ENCODE measurements at regions not wholly inside any gene's neighbourhood (a gene's known extent, or its start where the extent isn't known, plus 50 kb on each side); places are given as distances from the start of the nearest gene placed in this dataset.

DNA sequence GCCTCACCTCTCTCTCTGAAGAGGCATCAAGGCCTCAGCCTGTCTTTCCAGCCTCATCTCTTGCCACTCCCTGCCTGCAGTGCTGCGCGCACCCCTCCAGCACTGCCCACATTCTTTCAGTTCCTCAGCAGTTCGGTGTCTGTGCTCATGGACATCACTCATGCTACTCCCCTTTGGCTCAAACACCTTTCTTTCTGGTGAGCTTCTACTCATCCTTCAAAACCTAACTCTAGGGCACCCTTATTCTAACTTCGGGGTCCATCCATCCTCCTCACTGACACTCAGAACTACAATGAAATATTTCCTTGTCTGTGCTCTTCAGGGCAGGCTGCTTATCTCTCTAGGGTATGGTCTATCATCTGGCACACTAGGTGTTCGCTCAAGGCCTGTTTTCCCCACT is 169.9 kb upstream of the BMPER start:
- no peak overlapping the region for H3K9ac ChIP-seq (ENCODE audit: low read length)
- H3K9me3 ChIP-seq (ENCODE audit: insufficient read depth, low read length) = no peaks in the 10 kb centered on the region
- no peak overlapping the region for H3K4me3 ChIP-seq (ENCODE audit: low read length)
- no peaks in the 10 kb centered on the region for H3K4me1 ChIP-seq (ENCODE audit: low read length)
- H3K27ac ChIP-seq (ENCODE audit: low read length) = no peak overlapping the region
- no peaks in the 10 kb centered on the region for H3K79me2 ChIP-seq (ENCODE audit: low read length)
- H3K27me3 ChIP-seq (ENCODE audit: low read depth, low read length) = no peaks in the 10 kb centered on the region
- TF ChIP-seq, protein P1, sequence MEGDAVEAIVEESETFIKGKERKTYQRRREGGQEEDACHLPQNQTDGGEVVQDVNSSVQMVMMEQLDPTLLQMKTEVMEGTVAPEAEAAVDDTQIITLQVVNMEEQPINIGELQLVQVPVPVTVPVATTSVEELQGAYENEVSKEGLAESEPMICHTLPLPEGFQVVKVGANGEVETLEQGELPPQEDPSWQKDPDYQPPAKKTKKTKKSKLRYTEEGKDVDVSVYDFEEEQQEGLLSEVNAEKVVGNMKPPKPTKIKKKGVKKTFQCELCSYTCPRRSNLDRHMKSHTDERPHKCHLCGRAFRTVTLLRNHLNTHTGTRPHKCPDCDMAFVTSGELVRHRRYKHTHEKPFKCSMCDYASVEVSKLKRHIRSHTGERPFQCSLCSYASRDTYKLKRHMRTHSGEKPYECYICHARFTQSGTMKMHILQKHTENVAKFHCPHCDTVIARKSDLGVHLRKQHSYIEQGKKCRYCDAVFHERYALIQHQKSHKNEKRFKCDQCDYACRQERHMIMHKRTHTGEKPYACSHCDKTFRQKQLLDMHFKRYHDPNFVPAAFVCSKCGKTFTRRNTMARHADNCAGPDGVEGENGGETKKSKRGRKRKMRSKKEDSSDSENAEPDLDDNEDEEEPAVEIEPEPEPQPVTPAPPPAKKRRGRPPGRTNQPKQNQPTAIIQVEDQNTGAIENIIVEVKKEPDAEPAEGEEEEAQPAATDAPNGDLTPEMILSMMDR (IDR thresholded peaks at IDR 0.05; ENCODE audit: low read depth, low read length) = no peak
- TF ChIP-seq EZH2phosphoT487 (IDR thresholded peaks at IDR 0.05; ENCODE audit: low read depth) = no peak
- no peak overlapping the region for H2AFZ ChIP-seq (ENCODE audit: low read depth, low read length)
- no peaks in the 10 kb centered on the region for H4K20me1 ChIP-seq (ENCODE audit: insufficient read depth, low read length)
- no peaks in the 10 kb centered on the region for H3K36me3 ChIP-seq (replicated peaks; ENCODE audit: low read depth, low read length)
- no peak overlapping the region for H3K4me2 ChIP-seq (ENCODE audit: low read length)

DNA sequence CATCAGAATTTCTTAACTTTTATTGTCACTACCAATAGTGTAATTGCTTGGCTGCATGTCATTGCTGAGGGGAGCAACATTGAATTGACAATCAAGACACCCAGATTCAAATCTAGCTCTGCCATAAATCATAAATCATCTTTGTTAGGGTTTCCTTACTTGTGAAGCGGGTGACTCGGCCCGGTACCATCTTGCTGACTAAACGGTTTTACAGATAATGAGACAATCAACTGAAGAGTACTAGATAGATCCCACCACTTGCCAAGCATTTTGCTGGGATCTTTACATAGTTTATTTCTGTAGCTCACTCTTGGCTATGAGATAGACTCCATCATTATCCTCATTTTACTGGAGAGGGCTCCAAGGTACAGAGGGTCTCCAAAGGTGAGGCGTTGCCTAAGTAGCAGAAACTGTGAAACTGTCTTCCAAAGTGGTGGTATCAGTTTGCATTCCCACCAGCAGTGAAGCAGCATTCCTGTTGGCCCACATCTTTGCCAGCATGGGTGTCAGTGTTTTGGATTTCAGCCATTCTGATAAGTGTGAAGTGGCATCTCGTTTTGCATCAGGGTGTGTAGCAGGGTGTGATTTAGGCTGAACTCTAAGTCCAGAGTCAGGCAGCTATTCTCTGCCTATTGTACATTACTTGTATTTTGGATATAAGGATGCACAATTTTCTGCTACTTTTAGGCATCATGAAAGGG is 168.7 kb upstream of the BMPER start:
- Histone ChIP-seq H3K79me2 (ENCODE audit: low read length) (no peaks in the 10 kb centered on the region), H3K4me3 (ENCODE audit: low read length) (no peak overlapping the region), H2AFZ (ENCODE audit: low read depth, low read length) (no peak overlapping the region), H3K27me3 (ENCODE audit: low read depth, low read length) (no peaks in the 10 kb centered on the region), H4K20me1 (ENCODE audit: insufficient read depth, low read length) (no peaks in the 10 kb centered on the region), H3K9me3 (ENCODE audit: insufficient read depth, low read length) (no peaks in the 10 kb centered on the region), H3K4me1 (ENCODE audit: low read length) (no peaks in the 10 kb centered on the region), H3K27ac (ENCODE audit: low read length) (no peak overlapping the region), H3K36me3 (replicated peaks; ENCODE audit: low read depth, low read length) (no peaks in the 10 kb centered on the region), H3K4me2 (ENCODE audit: low read length) (no peak overlapping the region), H3K9ac (ENCODE audit: low read length) (no peak overlapping the region)
- no peak for TF ChIP-seq EZH2phosphoT487 (IDR thresholded peaks at IDR 0.05; ENCODE audit: low read depth)
- TF ChIP-seq, protein P1 (IDR thresholded peaks at IDR 0.05; ENCODE audit: low read depth, low read length) = no peak

DNA sequence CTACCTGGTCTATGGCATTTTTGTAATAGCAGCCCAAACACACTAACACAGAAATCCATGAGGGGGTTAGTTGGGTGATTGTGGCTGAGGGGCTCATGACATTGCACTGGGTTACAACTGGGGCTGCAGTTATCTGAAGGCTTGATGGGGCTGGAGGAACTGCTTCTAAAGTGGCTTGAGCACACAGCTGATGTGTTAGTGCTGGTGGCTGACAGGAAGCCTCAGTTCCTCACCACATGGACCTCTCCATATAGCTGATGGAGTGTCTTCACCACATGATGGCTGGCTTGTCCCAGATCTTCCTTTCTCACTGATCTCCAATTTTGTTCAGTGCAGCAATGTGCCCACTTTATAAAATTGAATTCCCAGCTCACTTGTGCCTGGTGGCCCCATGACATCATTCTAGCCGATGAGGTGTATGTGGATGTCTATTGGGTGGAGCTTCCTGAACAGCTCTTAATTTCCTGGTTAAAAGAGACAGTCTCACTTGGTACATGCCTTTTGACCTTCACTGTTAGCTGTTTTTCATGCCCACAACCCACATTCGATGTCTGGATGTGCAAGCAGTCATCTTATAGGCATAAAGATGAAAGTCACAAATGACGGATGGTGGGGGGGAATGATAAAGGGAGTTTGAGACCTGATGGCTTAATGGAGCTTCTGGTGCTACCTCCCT is 166.9 kb upstream of the BMPER start:
- no peak overlapping the region for H3K27ac ChIP-seq (ENCODE audit: low read length)
- H3K27me3 ChIP-seq (ENCODE audit: low read depth, low read length) = no peaks in the 10 kb centered on the region
- H3K9ac ChIP-seq (ENCODE audit: low read length) = no peak overlapping the region
- H3K9me3 ChIP-seq (ENCODE audit: insufficient read depth, low read length) = no peaks in the 10 kb centered on the region
- no peaks in the 10 kb centered on the region for H4K20me1 ChIP-seq (ENCODE audit: insufficient read depth, low read length)
- H3K4me2 ChIP-seq (ENCODE audit: low read length) = no peak overlapping the region
- TF ChIP-seq, protein P1 (IDR thresholded peaks at IDR 0.05; ENCODE audit: low read depth, low read length) = no peak
- TF ChIP-seq EZH2phosphoT487 (IDR thresholded peaks at IDR 0.05; ENCODE audit: low read depth) = no peak
- no peaks in the 10 kb centered on the region for H3K79me2 ChIP-seq (ENCODE audit: low read length)
- H3K4me3 ChIP-seq (ENCODE audit: low read length) = no peak overlapping the region
- H3K36me3 ChIP-seq (replicated peaks; ENCODE audit: low read depth, low read length) = no peaks in the 10 kb centered on the region
- no peaks in the 10 kb centered on the region for H3K4me1 ChIP-seq (ENCODE audit: low read length)
- H2AFZ ChIP-seq (ENCODE audit: low read depth, low read length) = no peak overlapping the region

DNA sequence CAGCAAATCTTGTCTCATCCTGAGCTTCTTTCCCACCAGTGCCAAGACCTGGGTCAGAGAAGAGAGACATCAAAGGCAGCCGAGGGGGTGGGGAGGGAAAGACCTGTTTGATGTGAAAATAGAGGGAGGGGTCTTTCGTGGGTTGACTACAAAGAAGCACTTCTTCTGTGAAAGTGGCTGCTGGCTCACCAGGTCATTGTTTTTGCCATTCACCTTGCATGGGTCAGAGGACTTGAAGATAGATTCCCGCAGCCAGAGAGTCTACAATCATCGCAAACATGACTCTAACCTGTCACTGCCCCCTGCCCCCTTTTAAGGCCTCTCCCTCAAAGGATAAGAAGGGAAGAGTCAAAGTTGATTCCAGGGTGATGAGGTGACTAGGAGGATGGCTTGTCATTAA is 166.1 kb upstream of the BMPER start:
- no peak overlapping the region for H3K4me3 ChIP-seq (ENCODE audit: low read length)
- H2AFZ ChIP-seq (ENCODE audit: low read depth, low read length) = no peak overlapping the region
- no peaks in the 10 kb centered on the region for H3K36me3 ChIP-seq (replicated peaks; ENCODE audit: low read depth, low read length)
- no peaks in the 10 kb centered on the region for H3K4me1 ChIP-seq (ENCODE audit: low read length)
- H3K27me3 ChIP-seq (ENCODE audit: low read depth, low read length) = no peaks in the 10 kb centered on the region
- no peak overlapping the region for H3K4me2 ChIP-seq (ENCODE audit: low read length)
- no peak overlapping the region for H3K27ac ChIP-seq (ENCODE audit: low read length)
- no peak overlapping the region for H3K9ac ChIP-seq (ENCODE audit: low read length)
- no peaks in the 10 kb centered on the region for H4K20me1 ChIP-seq (ENCODE audit: insufficient read depth, low read length)
- no peaks in the 10 kb centered on the region for H3K79me2 ChIP-seq (ENCODE audit: low read length)
- H3K9me3 ChIP-seq (ENCODE audit: insufficient read depth, low read length) = no peaks in the 10 kb centered on the region
- TF ChIP-seq EZH2phosphoT487 (IDR thresholded peaks at IDR 0.05; ENCODE audit: low read depth) = no peak
- TF ChIP-seq, protein P1 (IDR thresholded peaks at IDR 0.05; ENCODE audit: low read depth, low read length) = no peak

Measured in OCI-LY3 (cell line).